HG02623 (cell line): ENCODE measurements at regions not wholly inside any gene's neighbourhood (a gene's known extent, or its start where the extent isn't known, plus 50 kb on each side); places are given as distances from the start of the nearest gene placed in this dataset.

Experiments used
- ATAC-seq: cut with Tn5 transposase; IDR thresholded peaks from one replicate; pipeline ENCODE4 v1.9.1; 2021; ENCODE audit warnings: moderate library complexity; ENCODE audit not compliant: unreplicated experiment

DNA sequence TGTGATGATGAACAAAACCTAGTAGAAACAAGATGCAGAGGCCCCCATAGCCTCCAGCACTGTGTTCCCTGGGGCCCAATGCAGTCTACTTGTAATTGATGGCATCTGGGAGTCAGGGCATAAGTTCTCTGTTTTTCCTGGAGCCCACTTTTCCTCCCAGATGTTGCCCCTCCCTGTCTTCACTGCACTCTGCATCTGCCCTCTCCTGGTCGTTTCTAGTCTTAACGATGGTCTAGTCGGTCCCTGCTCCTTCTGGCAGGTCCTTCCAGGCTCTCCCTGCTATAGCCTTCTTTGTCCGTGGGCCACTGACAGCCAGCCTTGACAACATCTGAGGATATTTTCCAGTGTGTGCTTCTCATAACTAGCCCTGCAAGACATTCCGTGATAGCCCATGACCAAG, 208.3 kb downstream of the GXYLT1 start:
- ATAC-seq = no peak

- ATAC-seq = no peak
Observed at GRCh38 chr12:41935911-41936310, 208.8 kb downstream of the GXYLT1 start.

GRCh38 chr12:41932470-41932991, 212.1 kb downstream of the GXYLT1 start:
- ATAC-seq = no peak

- no peak for ATAC-seq
Observed at GRCh38 chr12:41930866-41931437, 213.7 kb downstream of the GXYLT1 start.

DNA sequence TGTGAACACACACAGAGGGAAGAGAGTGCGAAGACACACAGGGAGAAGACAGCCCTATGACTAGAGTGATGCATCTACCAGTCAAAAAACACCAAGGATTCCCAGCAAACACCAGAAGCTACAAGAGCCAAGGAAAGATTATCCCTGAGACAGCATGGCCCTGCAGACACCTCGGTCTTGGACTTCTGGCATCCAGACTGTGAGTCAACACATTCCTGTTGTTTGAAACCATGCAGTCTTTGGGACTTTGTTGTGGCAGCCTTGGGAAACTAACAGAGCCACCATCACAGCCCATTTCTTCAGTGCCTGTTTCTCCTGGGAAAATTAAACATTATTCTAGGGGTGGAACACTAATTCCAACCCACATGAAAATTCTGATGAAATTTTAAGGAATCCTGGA, 220.6 kb downstream of the GXYLT1 start:
- ATAC-seq = no peak

DNA sequence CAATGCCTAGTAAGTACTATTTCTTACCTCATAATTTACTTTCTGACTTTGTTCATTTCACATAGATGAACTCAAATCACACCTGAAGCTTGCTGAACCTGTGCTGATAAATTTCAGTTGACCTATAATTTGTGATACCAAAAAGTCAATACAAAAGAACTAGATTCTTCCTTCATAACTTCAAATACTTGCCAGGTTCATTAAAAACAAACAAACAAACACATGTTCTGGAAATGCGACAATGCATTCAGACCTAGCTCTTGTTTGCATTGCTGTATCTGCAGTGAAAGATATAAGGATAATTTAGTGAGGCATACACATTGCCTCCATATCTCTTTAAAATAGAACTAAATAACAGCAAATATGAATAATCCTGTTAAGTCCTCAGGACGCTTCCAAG, 221.3 kb downstream of the GXYLT1 start:
- ATAC-seq = no peak

- ATAC-seq = no peak
Observed at GRCh38 chr12:41920355-41920754, 224.3 kb downstream of the GXYLT1 start.

GRCh38 chr12:41919526-41920261, 225.0 kb downstream of the GXYLT1 start:
- no peak for ATAC-seq

- ATAC-seq = no peak
Observed at GRCh38 chr12:41919048-41919447, 225.6 kb downstream of the GXYLT1 start.

- no peak for ATAC-seq
Observed at GRCh38 chr12:41917938-41918341, 226.7 kb downstream of the GXYLT1 start.

GRCh38 chr12:41917181-41917580, 227.5 kb downstream of the GXYLT1 start:
- no peak for ATAC-seq

- no peak for ATAC-seq
Observed at GRCh38 chr12:41910578-41911320, 233.9 kb downstream of the GXYLT1 start.

- no peak for ATAC-seq
Observed at GRCh38 chr12:41908206-41908605, 236.5 kb downstream of the GXYLT1 start.

GRCh38 chr12:41907550-41907949, 237.1 kb downstream of the GXYLT1 start:
- no peak for ATAC-seq

DNA sequence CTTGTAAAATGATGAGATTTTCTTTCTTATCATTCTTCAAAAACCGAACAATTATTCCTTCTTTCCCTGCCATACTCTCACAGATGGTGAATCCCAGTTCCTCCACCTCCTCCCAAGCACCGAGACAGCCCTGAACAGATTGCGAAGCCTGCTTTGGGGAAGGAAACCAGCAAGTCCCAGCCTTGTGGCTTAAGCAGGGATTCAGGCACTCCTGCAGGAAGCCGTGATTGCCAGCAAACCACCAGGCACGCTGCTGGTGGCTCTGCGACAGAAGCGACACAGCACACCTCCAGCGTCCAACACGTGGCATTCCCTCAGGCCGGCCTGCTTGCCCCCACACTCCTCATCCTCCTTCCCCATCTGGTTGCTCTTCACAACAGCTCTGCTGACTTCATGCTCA, 237.7 kb downstream of the GXYLT1 start:
- ATAC-seq = no peak

DNA sequence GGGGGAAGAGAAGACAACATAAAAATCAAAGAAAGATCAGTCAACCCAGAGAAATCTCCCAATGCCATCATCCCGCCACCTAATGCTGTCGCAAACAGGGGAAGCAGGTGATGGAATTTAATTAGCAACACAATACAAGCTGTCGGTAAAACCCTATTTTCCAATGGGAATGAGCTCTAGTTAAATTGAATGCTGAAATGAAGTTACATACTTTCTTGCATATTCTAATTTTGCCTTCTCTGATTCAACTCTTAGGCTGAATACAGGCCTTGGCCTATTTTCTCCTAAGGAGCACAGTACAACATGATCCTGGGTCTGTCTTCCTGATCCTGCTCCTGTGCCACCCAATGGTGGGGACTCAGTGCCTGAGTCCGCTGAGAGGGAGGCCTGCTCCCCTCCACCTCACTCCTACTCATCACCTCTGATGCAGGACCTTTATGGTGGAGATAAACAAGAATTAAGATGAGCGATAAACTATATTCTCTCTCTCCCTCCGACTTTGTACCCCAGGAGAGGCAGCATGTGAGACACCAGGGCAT, 238.8 kb downstream of the GXYLT1 start:
- no peak for ATAC-seq

DNA sequence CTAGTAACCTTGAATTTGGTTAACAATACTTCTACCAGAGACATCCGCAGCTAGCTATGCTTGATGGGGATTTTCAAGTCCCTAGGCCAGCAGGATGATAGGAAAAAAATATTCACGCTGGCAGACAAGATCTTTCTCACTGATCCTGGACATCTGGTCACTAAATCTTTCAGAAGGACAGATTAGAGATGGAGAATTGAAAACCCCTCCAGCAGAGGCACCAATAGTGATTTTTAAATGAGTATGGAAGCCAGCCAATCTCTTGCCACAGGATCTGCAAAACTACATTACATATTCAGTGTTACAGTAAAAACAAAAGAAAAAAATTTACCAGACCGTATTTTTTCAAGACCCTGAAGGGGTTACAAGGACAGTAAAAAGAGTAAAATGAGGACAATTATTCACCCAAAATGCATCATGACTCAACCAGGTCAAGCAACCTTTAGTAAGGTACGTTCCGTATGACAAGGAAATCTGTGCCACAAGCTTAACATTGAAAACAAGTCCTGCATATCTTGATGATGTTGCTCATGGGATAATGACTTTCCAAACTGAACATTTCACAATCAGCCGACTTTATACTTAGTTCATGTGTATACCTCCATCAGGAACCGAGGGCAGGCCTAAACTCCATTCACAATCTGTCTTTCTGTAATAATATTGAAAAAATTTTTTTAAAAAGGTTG, 239.5 kb downstream of the GXYLT1 start:
- no peak for ATAC-seq

DNA sequence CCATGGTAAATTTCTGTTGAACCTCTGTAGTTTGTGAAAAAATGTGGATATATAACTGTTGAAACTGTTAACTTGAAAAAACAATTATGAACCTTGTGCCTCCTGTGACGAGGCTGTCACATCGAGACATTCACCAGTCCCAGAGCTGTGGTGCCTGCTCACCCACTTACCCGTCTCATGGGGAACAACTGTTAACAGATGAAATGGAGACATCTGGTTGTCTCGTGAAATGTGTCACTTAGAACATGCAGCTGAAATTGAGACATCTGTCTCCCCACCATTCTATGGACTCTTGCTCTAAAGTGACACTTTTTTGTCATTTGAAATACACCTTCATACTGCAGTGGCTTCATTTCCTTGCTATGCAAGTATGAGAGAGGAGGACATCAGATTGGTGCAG, 240.6 kb downstream of the GXYLT1 start:
- ATAC-seq = no peak

DNA sequence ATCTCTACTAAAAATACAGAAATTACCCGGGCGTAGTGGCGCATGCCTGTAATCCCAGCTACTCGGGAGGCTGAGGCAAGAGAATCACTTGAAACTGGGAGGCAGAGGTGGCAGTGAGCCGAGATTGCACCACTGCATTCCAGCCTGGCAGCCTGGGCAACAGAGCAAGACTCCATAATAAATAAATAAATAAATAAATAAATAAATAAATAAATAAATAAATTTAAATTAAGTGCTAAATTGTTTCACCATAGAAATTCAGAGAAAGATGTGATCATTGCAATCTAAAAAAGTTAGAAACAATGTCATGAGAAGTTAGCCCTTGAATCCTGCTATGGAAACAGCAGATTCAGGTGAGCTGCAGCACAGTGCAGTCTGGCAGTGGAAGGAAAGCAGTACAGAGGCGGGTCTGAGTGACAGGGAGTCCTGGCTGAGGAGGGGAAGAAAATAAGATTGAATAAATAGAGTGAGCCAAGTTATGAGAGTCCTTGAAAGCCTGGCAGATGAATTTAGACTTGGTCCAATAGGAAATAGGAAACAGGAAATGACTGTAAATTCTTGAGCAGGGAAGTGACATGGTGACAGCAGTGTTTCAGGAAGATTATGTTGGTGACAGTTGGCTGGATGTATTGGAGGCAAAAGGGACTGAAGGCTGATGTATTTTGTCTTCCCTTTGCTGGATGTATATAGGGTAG, 241.5 kb downstream of the GXYLT1 start:
- no peak for ATAC-seq

DNA sequence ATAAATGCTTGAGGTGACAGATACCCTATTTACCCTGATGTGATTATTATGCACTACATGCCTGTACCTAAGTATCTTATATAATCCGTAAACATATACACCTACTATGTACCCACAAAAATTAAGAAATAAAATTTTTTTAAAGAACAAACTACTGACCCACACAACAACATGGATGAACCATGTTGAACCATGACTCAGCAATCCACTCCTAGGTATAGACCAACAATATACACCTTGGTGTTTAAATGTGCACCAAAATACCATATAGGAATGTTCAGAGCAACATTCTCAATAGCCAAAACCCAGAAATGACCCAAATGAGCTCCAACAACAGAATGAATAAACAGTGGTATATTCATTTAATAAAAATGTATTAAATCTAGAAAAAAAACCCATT, 245.1 kb downstream of the GXYLT1 start:
- ATAC-seq = no peak
